NCI-H2196 treated with DMSO at 0.1 percent for 48 hours (cell line): ENCODE measurements at regions not wholly inside any gene's neighbourhood (a gene's known extent, or its start where the extent isn't known, plus 50 kb on each side); places are given as distances from the start of the nearest gene placed in this dataset.
"Not testable (repeated sequence)": the region's sequence is repeated elsewhere in the genome, so short reads cannot be mapped to it uniquely, and the experiment has no call there.

Source experiments
- DNase-seq: peaks from one replicate; lab custom pipeline; 2025; ENCODE audit not compliant: unreplicated experiment; lab: John Stamatoyannopoulos, UW

GRCh38 chr6:115811541-115811940 lies 249.2 kb downstream of the FRK start:
- DNase-seq: no peak

- no peak for DNase-seq
Observed at GRCh38 chr6:115798229-115798628, 262.5 kb downstream of the FRK start.

- DNase-seq: no peak
Observed at GRCh38 chr6:115796829-115797228, 263.9 kb downstream of the FRK start.

- no peak for DNase-seq
Observed at GRCh38 chr6:115796061-115796460, 264.6 kb downstream of the FRK start.

- DNase-seq: no peak
Observed at GRCh38 chr6:115783402-115784061, 277.2 kb downstream of the FRK start.

GRCh38 chr6:115782612-115783011 lies 278.1 kb downstream of the FRK start:
- no peak for DNase-seq

- no peak for DNase-seq
Observed at GRCh38 chr6:115773741-115774140, 286.9 kb downstream of the FRK start.

- no peak for DNase-seq
Observed at GRCh38 chr6:115770851-115771250, 289.8 kb downstream of the FRK start.

GRCh38 chr6:115768500-115768899 lies 292.2 kb downstream of the FRK start:
- DNase-seq: no peak

GRCh38 chr6:115767931-115768330 lies 292.8 kb downstream of the FRK start:
- DNase-seq: no peak

GRCh38 chr6:115766745-115767462 lies 293.8 kb downstream of the FRK start:
- DNase-seq: no peak

GRCh38 chr6:115765966-115766365 lies 294.7 kb downstream of the FRK start:
- DNase-seq: no peak

GRCh38 chr6:115759051-115759450 lies 301.6 kb downstream of the FRK start:
- no peak for DNase-seq

- no peak for DNase-seq
Observed at GRCh38 chr6:115753446-115753845, 307.2 kb downstream of the FRK start.

- DNase-seq: no peak
Observed at GRCh38 chr6:115750946-115751345, 309.7 kb downstream of the FRK start.

- DNase-seq: no peak
Observed at GRCh38 chr6:115750292-115750691, 310.4 kb downstream of the FRK start.

- no peak for DNase-seq
Observed at GRCh38 chr6:115747719-115748118, 313.0 kb downstream of the FRK start.

- not testable (repeated sequence) for DNase-seq
Observed at GRCh38 chr6:115746583-115746982, 314.1 kb downstream of the FRK start.

GRCh38 chr6:115740907-115741306 lies 319.8 kb downstream of the FRK start:
- DNase-seq: no peak

- DNase-seq: no peak
Observed at GRCh38 chr6:115735610-115736009, 325.1 kb downstream of the FRK start.

GRCh38 chr6:115733426-115733825 lies 327.3 kb downstream of the FRK start:
- DNase-seq: no peak

- DNase-seq: no peak
Observed at GRCh38 chr6:115729036-115729435, 331.7 kb downstream of the FRK start.

- DNase-seq: no peak
Observed at GRCh38 chr6:115728171-115728570, 332.5 kb downstream of the FRK start.
